WTC11 (cell line): ENCODE measurements at regions not wholly inside any gene's neighbourhood (a gene's known extent, or its start where the extent isn't known, plus 50 kb on each side); places are given as distances from the start of the nearest gene placed in this dataset.

Source experiments
- ATAC-seq: fragments of 200-7000 bp; cut with Tn5 transposase; 2 replicates; pipeline ENCODE4 v1.10.0; 2021; ENCODE audit warnings: mild to moderate bottlenecking, moderate library complexity
- CTCF ChIA-PET: fragments of 300-600 bp; sonication (Branson Sonifier 250); formaldehyde crosslinking; loops from one replicate; lab custom pipeline; 2021; ENCODE audit warnings: antibody characterized with exemption; lab: Charles Lee
- POLR2A ChIA-PET: fragments of 350-600 bp; sonication (Branson Sonifier 250); formaldehyde crosslinking; loops from one replicate; lab custom pipeline; 2021; ENCODE audit warnings: antibody characterized with exemption; lab: Charles Lee
- DNase-seq: peaks from one replicate; pipeline ENCODE4 v3.0.0; 2021; ENCODE audit warnings: low spot score
- H3K27ac Mint-ChIP-seq: 2 replicates; pipeline ENCODE4 v1.8.0; 2021; ENCODE audit warnings: mixed read lengths
- H3K27me3 Mint-ChIP-seq: 2 replicates; pipeline ENCODE4 v1.8.0; 2021; ENCODE audit warnings: low read depth, mild to moderate bottlenecking, moderate library complexity, mixed read lengths
- H3K36me3 Mint-ChIP-seq: 2 replicates; pipeline ENCODE4 v1.8.0; 2021; ENCODE audit warnings: mixed read lengths
- H3K4me1 Mint-ChIP-seq: 2 replicates; pipeline ENCODE4 v1.8.0; 2022; ENCODE audit warnings: mixed read lengths
- H3K4me3 Mint-ChIP-seq: 2 replicates; pipeline ENCODE4 v1.8.0; 2021; ENCODE audit warnings: mild to moderate bottlenecking, moderate library complexity, mixed read lengths
- H3K9me3 Mint-ChIP-seq: 2 replicates; pipeline ENCODE4 v1.8.0; 2021; ENCODE audit warnings: mixed read lengths
- CBFB ChIP-seq: sonication (generic); formaldehyde crosslinking; IDR thresholded peaks from 2 replicates; pipeline ENCODE4 v1.8.1; 2022; ENCODE audit warnings: mild to moderate bottlenecking, low read depth, missing genetic modification reagents
- CREB1 ChIP-seq: sonication (generic); formaldehyde crosslinking; IDR thresholded peaks from 2 replicates; pipeline ENCODE4 v1.8.0; 2023; ENCODE audit warnings: mild to moderate bottlenecking, missing genetic modification reagents
- CREM ChIP-seq: sonication (generic); formaldehyde crosslinking; IDR thresholded peaks from 2 replicates; pipeline ENCODE4 v1.8.1; 2022; ENCODE audit warnings: mild to moderate bottlenecking, missing genetic modification reagents, moderate library complexity
- ETV6 ChIP-seq: sonication (generic); formaldehyde crosslinking; IDR thresholded peaks from 2 replicates; pipeline ENCODE4 v1.8.1; 2022; ENCODE audit warnings: mild to moderate bottlenecking, missing genetic modification reagents
- HMGA2 ChIP-seq: fragments of 250-450 bp; sonication (Bioruptor Pico); IDR thresholded peaks from 2 replicates; pipeline ENCODE4 v1.4.0; 2021; ENCODE audit warnings: mild to moderate bottlenecking, moderate library complexity
- NFE2L1 ChIP-seq: sonication (generic); formaldehyde crosslinking; IDR thresholded peaks from 2 replicates; pipeline ENCODE4 v1.8.1; 2023; ENCODE audit warnings: missing genetic modification reagents
- NFYB ChIP-seq: sonication (generic); formaldehyde crosslinking; conservative IDR thresholded peaks from 2 replicates; pipeline ENCODE4 v1.8.0; 2022; ENCODE audit warnings: low read depth, missing genetic modification reagents
- NR1H2 ChIP-seq: sonication (generic); formaldehyde crosslinking; IDR thresholded peaks from 2 replicates; pipeline ENCODE4 v1.9.0; 2021; ENCODE audit warnings: mild to moderate bottlenecking, moderate library complexity, missing genetic modification reagents
- NR2C2 ChIP-seq: sonication (generic); formaldehyde crosslinking; IDR thresholded peaks from 2 replicates; pipeline ENCODE4 v1.8.0; 2022; ENCODE audit warnings: mild to moderate bottlenecking, missing genetic modification reagents
- OVOL2 ChIP-seq: fragments of 250-450 bp; sonication (Bioruptor Pico); IDR thresholded peaks from 2 replicates; pipeline ENCODE4 v1.9.0; 2021; ENCODE audit warnings: mild to moderate bottlenecking, borderline replicate concordance
- PRRX2 ChIP-seq: fragments of 250-450 bp; sonication (Bioruptor Pico); IDR thresholded peaks from 2 replicates; pipeline ENCODE4 v1.8.0; 2021; ENCODE audit warnings: mild to moderate bottlenecking
- RELA ChIP-seq: sonication (generic); formaldehyde crosslinking; IDR thresholded peaks from 2 replicates; pipeline ENCODE4 v1.8.1; 2022; ENCODE audit warnings: missing genetic modification reagents, mild to moderate bottlenecking, borderline replicate concordance
- SMAD4 ChIP-seq: sonication (generic); formaldehyde crosslinking; IDR thresholded peaks from 2 replicates; pipeline ENCODE4 v1.8.0; 2022; ENCODE audit warnings: mild to moderate bottlenecking, missing genetic modification reagents
- SOX15 ChIP-seq: fragments of 250-450 bp; sonication (Bioruptor Pico); IDR thresholded peaks from 2 replicates; pipeline ENCODE4 v1.9.0; 2021; ENCODE audit warnings: mild to moderate bottlenecking
- ZNF138 ChIP-seq: sonication (generic); formaldehyde crosslinking; conservative IDR thresholded peaks from 2 replicates; pipeline ENCODE4 v1.8.1; 2022; ENCODE audit warnings: mild to moderate bottlenecking, moderate library complexity, missing genetic modification reagents
- ZNF219 ChIP-seq: sonication (generic); formaldehyde crosslinking; IDR thresholded peaks from 2 replicates; pipeline ENCODE4 v1.8.0; 2023; ENCODE audit warnings: missing genetic modification reagents, mild to moderate bottlenecking, borderline replicate concordance
- ZNF416 ChIP-seq: fragments of 250-450 bp; sonication (Bioruptor Pico); IDR thresholded peaks from 2 replicates; pipeline ENCODE4 v1.9.0; 2021; ENCODE audit warnings: mild to moderate bottlenecking, inconsistent platforms
- TF ChIP-seq, protein P1 (sequence below): sonication (generic); formaldehyde crosslinking; IDR thresholded peaks from 2 replicates; pipeline ENCODE4 v1.8.1; 2022; ENCODE audit warnings: missing genetic modification reagents, borderline replicate concordance
- TF ChIP-seq, protein P2 (sequence below): sonication (generic); formaldehyde crosslinking; IDR thresholded peaks from 2 replicates; pipeline ENCODE4 v1.8.1; 2023; ENCODE audit warnings: mild to moderate bottlenecking, missing genetic modification reagents
- TF ChIP-seq, protein P3 (sequence below): sonication (generic); formaldehyde crosslinking; IDR thresholded peaks from 2 replicates; pipeline ENCODE4 v1.8.1; 2022; ENCODE audit warnings: low read depth, mild to moderate bottlenecking, moderate library complexity, missing genetic modification reagents, borderline replicate concordance
- TF ChIP-seq, protein P4 (sequence below): sonication (generic); formaldehyde crosslinking; IDR thresholded peaks from 2 replicates; pipeline ENCODE4 v1.8.1; 2023; ENCODE audit warnings: mild to moderate bottlenecking, missing genetic modification reagents, borderline replicate concordance

DNA sequence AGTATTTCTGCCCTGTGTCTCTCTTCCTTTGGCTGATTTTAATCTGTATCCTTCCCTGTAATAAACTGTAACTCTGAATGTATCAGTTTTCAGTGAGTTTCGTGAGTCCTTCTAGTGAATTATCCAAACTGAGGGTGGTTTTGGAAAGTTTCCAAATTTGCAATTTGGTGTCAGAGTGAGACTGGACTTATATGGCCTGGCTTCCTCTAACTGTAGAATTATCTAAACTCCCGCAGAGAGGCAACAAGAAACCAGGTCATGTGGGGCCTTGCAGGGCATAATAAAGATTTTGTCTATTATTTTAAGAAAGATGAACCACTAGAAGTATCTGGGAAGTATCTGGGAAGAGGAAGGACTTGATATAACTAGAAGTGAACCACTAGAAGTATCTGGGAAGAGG, 95.3 kb upstream of the RNF152 start (continued):
- TF ChIP-seq, protein P1, sequence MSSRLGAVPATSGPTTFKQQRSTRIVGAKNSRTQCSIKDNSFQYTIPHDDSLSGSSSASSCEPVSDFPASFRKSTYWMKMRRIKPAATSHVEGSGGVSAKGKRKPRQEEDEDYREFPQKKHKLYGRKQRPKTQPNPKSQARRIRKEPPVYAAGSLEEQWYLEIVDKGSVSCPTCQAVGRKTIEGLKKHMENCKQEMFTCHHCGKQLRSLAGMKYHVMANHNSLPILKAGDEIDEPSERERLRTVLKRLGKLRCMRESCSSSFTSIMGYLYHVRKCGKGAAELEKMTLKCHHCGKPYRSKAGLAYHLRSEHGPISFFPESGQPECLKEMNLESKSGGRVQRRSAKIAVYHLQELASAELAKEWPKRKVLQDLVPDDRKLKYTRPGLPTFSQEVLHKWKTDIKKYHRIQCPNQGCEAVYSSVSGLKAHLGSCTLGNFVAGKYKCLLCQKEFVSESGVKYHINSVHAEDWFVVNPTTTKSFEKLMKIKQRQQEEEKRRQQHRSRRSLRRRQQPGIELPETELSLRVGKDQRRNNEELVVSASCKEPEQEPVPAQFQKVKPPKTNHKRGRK (CRISPR knock-in tag): no peak
- TF ChIP-seq, protein P2, sequence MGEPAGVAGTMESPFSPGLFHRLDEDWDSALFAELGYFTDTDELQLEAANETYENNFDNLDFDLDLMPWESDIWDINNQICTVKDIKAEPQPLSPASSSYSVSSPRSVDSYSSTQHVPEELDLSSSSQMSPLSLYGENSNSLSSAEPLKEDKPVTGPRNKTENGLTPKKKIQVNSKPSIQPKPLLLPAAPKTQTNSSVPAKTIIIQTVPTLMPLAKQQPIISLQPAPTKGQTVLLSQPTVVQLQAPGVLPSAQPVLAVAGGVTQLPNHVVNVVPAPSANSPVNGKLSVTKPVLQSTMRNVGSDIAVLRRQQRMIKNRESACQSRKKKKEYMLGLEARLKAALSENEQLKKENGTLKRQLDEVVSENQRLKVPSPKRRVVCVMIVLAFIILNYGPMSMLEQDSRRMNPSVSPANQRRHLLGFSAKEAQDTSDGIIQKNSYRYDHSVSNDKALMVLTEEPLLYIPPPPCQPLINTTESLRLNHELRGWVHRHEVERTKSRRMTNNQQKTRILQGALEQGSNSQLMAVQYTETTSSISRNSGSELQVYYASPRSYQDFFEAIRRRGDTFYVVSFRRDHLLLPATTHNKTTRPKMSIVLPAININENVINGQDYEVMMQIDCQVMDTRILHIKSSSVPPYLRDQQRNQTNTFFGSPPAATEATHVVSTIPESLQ: no peak

DNA sequence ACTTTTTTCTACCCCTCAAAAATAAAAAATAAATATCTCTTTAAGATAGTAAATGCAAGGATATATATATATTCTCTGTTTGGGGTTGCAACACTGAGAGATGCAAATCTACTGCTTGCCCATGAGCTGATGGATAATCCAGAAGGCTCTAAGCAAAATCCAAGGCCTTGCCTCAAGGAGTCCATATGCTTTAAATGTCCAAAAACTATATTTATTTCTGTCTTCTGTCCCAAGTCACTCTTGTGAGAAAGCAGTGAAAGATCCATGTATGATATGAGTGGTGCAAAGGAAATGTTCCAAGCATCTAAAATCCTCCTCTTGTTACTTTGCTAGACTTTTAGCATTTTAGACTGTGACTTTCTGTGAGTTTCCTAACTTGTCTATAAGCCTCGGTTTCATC, 92.9 kb upstream of the RNF152 start:
- no peak overlapping the region for H3K27ac Mint-ChIP-seq
- H3K27me3 Mint-ChIP-seq: no peaks in the 10 kb centered on the region
- no peaks in the 10 kb centered on the region for H3K9me3 Mint-ChIP-seq
- DNase-seq (no peak), ATAC-seq (no peak)
- peaks cover 14% of the 10 kb centered on the region for H3K4me1 Mint-ChIP-seq
- H3K36me3 Mint-ChIP-seq: no peaks in the 10 kb centered on the region
- POLR2A ChIA-PET: no interaction called here
- H3K4me3 Mint-ChIP-seq: no peak overlapping the region
- no peak for TF ChIP-seq HMGA2 (CRISPR knock-in tag)
- TF ChIP-seq NR1H2 (CRISPR knock-in tag): no peak
- TF ChIP-seq, protein P3, sequence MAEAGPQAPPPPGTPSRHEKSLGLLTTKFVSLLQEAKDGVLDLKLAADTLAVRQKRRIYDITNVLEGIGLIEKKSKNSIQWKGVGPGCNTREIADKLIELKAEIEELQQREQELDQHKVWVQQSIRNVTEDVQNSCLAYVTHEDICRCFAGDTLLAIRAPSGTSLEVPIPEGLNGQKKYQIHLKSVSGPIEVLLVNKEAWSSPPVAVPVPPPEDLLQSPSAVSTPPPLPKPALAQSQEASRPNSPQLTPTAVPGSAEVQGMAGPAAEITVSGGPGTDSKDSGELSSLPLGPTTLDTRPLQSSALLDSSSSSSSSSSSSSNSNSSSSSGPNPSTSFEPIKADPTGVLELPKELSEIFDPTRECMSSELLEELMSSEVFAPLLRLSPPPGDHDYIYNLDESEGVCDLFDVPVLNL (CRISPR knock-in tag): no peak
- TF ChIP-seq CREM: no peak
- TF ChIP-seq, protein P4, sequence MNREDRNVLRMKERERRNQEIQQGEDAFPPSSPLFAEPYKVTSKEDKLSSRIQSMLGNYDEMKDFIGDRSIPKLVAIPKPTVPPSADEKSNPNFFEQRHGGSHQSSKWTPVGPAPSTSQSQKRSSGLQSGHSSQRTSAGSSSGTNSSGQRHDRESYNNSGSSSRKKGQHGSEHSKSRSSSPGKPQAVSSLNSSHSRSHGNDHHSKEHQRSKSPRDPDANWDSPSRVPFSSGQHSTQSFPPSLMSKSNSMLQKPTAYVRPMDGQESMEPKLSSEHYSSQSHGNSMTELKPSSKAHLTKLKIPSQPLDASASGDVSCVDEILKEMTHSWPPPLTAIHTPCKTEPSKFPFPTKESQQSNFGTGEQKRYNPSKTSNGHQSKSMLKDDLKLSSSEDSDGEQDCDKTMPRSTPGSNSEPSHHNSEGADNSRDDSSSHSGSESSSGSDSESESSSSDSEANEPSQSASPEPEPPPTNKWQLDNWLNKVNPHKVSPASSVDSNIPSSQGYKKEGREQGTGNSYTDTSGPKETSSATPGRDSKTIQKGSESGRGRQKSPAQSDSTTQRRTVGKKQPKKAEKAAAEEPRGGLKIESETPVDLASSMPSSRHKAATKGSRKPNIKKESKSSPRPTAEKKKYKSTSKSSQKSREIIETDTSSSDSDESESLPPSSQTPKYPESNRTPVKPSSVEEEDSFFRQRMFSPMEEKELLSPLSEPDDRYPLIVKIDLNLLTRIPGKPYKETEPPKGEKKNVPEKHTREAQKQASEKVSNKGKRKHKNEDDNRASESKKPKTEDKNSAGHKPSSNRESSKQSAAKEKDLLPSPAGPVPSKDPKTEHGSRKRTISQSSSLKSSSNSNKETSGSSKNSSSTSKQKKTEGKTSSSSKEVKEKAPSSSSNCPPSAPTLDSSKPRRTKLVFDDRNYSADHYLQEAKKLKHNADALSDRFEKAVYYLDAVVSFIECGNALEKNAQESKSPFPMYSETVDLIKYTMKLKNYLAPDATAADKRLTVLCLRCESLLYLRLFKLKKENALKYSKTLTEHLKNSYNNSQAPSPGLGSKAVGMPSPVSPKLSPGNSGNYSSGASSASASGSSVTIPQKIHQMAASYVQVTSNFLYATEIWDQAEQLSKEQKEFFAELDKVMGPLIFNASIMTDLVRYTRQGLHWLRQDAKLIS (CRISPR knock-in tag): no peak
- no peak for TF ChIP-seq ZNF138 (CRISPR knock-in tag)
- TF ChIP-seq RELA: no peak
- no peak for TF ChIP-seq OVOL2 (CRISPR knock-in tag)
- no peak for TF ChIP-seq NFE2L1 (CRISPR knock-in tag)
- no peak for TF ChIP-seq CREB1
- no peak for TF ChIP-seq NR2C2
- TF ChIP-seq NFYB (CRISPR knock-in tag): no peak
- TF ChIP-seq ZNF416: no peak
- TF ChIP-seq SOX15: no peak
- no peak for TF ChIP-seq SMAD4
- no peak for TF ChIP-seq ETV6 (CRISPR knock-in tag)
- TF ChIP-seq PRRX2 (CRISPR knock-in tag): no peak
- CTCF ChIA-PET: no interaction called here

DNA sequence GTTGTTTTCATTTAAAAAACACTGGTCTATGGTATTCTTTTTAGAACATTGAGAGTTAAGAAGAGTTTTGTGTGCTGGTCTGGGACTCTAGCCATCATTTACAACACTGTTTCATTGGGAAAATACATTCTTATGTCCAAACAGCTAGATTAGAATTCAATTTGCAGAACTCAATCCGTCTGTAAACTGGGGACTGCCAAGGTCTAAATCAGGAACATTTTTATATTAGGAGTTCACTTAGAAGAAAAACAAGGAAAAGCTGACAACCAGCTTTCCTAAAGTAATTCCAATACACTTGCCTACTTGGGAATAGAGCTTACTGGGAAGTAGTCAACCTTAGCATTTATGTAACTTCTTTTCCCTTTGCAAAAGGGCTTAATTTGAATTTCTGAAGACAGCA, 91.5 kb upstream of the RNF152 start:
- Mint-ChIP-seq H3K4me3 (no peak overlapping the region), H3K27ac (no peak overlapping the region), H3K27me3 (no peaks in the 10 kb centered on the region), H3K36me3 (no peaks in the 10 kb centered on the region), H3K4me1 (peaks cover 16% of the 10 kb centered on the region), H3K9me3 (no peaks in the 10 kb centered on the region)
- ATAC-seq: no peak
- TF ChIP-seq ZNF219 (CRISPR knock-in tag) (no peak), CBFB (no peak), PRRX2 (CRISPR knock-in tag) (no peak)
- CTCF ChIA-PET: no interaction called here
- POLR2A ChIA-PET: no interaction called here
- DNase-seq: no peak
